Loucy (cell line): ENCODE measurements at regions not wholly inside any gene's neighbourhood (a gene's known extent, or its start where the extent isn't known, plus 50 kb on each side); places are given as distances from the start of the nearest gene placed in this dataset.
"Not testable (repeated sequence)": the region's sequence is repeated elsewhere in the genome, so short reads cannot be mapped to it uniquely, and the experiment has no call there.

Source experiments
- CTCF ChIP-seq: fragments of 200-600 bp; sonication (generic); conservative IDR thresholded peaks from 2 replicates; pipeline ENCODE4 v1.5.1; 2014; ENCODE audit warnings: mild to moderate bottlenecking, antibody characterized with exemption, low read length
- EZH2phosphoT487 ChIP-seq: fragments of 200-600 bp; IDR thresholded peaks from 2 replicates; pipeline ENCODE4 v1.6.1; 2018; ENCODE audit warnings: antibody characterized with exemption, mild to moderate bottlenecking, moderate library complexity, borderline replicate concordance

GRCh38 chr5:21488828-21489227, 1364.3 kb downstream of the CDH12 start:
- TF ChIP-seq CTCF, EZH2phosphoT487: not testable (repeated sequence)
